ENCODE measurements at regions not wholly inside any gene's neighbourhood (a gene's known extent, or its start where the extent isn't known, plus 50 kb on each side); places are given as distances from the start of the nearest gene placed in this dataset.

GRCh38 chr1:55423376-55423775 is 208.2 kb upstream of the USP24 start:
- TF ChIP-seq EZH2 (IDR thresholded peaks at IDR 0.05; ENCODE audit: low read length, missing control alignments) (no peak), CTCF (conservative IDR thresholded peaks at IDR 0.05 in 1 of 2, IDR thresholded peaks at IDR 0.05 in 1 of 2; ENCODE audit: low read depth in 1 of 2, low read length in 2 of 2) (no peak)
